GM23248 (cell line): ENCODE measurements at regions not wholly inside any gene's neighbourhood (a gene's known extent, or its start where the extent isn't known, plus 50 kb on each side); places are given as distances from the start of the nearest gene placed in this dataset.

Experiments used
- EZH2 ChIP-seq: fragments of 200-600 bp; sonication (generic); IDR thresholded peaks from 2 replicates; pipeline ENCODE4 v1.6.1; 2018; ENCODE audit warnings: antibody characterized with exemption, mild to moderate bottlenecking; ENCODE audit not compliant: insufficient read depth, poor library complexity, severe bottlenecking
- EZH2phosphoT487 ChIP-seq: fragments of 200-600 bp; sonication (generic); IDR thresholded peaks from 2 replicates; pipeline ENCODE4 v1.6.1; 2018; ENCODE audit warnings: antibody characterized with exemption, moderate library complexity, mild to moderate bottlenecking, low read depth; ENCODE audit not compliant: insufficient read depth

DNA sequence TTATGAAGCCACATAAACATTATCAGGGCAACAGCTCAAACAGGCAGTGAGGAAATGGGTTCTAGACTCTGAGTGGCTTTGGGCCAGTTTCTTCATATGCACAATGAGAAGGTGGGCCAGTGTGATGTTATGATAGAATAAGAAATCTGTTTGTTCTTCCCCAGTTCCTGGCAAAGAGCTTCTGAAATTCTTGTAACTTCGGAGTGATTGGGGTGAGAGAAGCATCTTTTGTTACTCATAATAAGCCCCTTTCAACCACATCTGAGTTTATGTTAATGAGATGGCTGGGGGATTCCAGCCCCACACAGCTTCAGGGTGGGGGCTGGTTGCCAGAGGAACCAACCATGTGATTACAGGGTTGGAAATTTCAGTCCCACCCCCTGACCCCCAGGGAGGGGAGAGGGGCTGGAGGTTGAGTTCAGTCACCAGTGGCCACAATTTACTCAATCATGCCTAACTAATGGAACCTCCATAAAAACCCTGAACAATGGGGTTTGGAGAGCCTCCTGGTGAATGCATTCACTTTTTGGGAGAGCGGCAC, 57.0 kb upstream of the FRMD4B start:
- TF ChIP-seq EZH2: no peak
- no peak for TF ChIP-seq EZH2phosphoT487
